ENCODE measurements at regions not wholly inside any gene's neighbourhood (a gene's known extent, or its start where the extent isn't known, plus 50 kb on each side); places are given as distances from the start of the nearest gene placed in this dataset.

GRCh38 chr13:42395086-42395821 lies 123.3 kb downstream of the AKAP11 start:
- H3K4me3 ChIP-seq (ENCODE audit: low read length in 2 of 2): peak overlapping the region; percentile 8 to 23
- H3K36me3 ChIP-seq (ENCODE audit: control insufficient read depth in 2 of 2, insufficient read depth in 2 of 2, low read length in 1 of 2): no peaks in the 10 kb centered on the region
- H3K9me3 ChIP-seq (ENCODE audit: control insufficient read depth in 2 of 2, insufficient read depth in 1 of 2, low read length in 1 of 2): no peaks in the 10 kb centered on the region
- WGBS: 30% methylated on average over 13 of the region's 13 CpGs
- DNase-seq (ENCODE audit: low read depth in 6 of 9, low spot score in 9 of 9): peak in 2 of 9 donors; percentile 56 to 60
- H3K27me3 ChIP-seq (ENCODE audit: control insufficient read depth in 2 of 2, insufficient read depth in 1 of 2, low read length in 1 of 2): no peaks in the 10 kb centered on the region
- peaks cover 45 to 66% of the 10 kb centered on the region in 2 donors for H3K4me1 ChIP-seq (ENCODE audit: control insufficient read depth in 2 of 2, insufficient read depth in 2 of 2, low read length in 2 of 2)
- peak overlapping the region; percentile 89 to 92 for H3K27ac ChIP-seq (ENCODE audit: low read depth in 1 of 2, low read length in 1 of 2)

GRCh38 chr13:42396501-42396900 lies 124.5 kb downstream of the AKAP11 start:
- DNase-seq (ENCODE audit: low read depth in 6 of 9, low spot score in 9 of 9): peak in 1 of 9 donors; percentile 41
- H3K9me3 ChIP-seq (ENCODE audit: control insufficient read depth in 2 of 2, insufficient read depth in 1 of 2, low read length in 1 of 2): no peaks in the 10 kb centered on the region
- WGBS: 86% methylated on average over 9 of the region's 9 CpGs

GRCh38 chr13:42396901-42397655 lies 125.1 kb downstream of the AKAP11 start:
- Histone ChIP-seq H3K9me3 (ENCODE audit: control insufficient read depth in 2 of 2, insufficient read depth in 1 of 2, low read length in 1 of 2) (no peaks in the 10 kb centered on the region), H3K27ac (ENCODE audit: low read depth in 1 of 2, low read length in 1 of 2) (no peak overlapping the region), H3K4me1 (ENCODE audit: control insufficient read depth in 2 of 2, insufficient read depth in 2 of 2, low read length in 2 of 2) (peaks cover 44 to 66% of the 10 kb centered on the region in 2 donors), H3K36me3 (ENCODE audit: control insufficient read depth in 2 of 2, insufficient read depth in 2 of 2, low read length in 1 of 2) (no peaks in the 10 kb centered on the region), H3K27me3 (ENCODE audit: control insufficient read depth in 2 of 2, insufficient read depth in 1 of 2, low read length in 1 of 2) (no peaks in the 10 kb centered on the region), H3K4me3 (ENCODE audit: low read length in 2 of 2) (no peak overlapping the region)
- WGBS: 89% methylated on average over 6 of the region's 6 CpGs
- DNase-seq (ENCODE audit: low read depth in 6 of 9, low spot score in 9 of 9): no peak

More at GRCh38 chr13:42396501-42396900, 124.5 kb downstream of the AKAP11 start:
- no peaks in the 10 kb centered on the region for H3K36me3 ChIP-seq (ENCODE audit: control insufficient read depth in 2 of 2, insufficient read depth in 2 of 2, low read length in 1 of 2)
- H3K4me3 ChIP-seq (ENCODE audit: low read length in 2 of 2): no peak overlapping the region
- H3K27ac ChIP-seq (ENCODE audit: low read depth in 1 of 2, low read length in 1 of 2): no peak overlapping the region
- H3K4me1 ChIP-seq (ENCODE audit: control insufficient read depth in 2 of 2, insufficient read depth in 2 of 2, low read length in 2 of 2): peaks cover 45 to 65% of the 10 kb centered on the region in 2 donors
- no peaks in the 10 kb centered on the region for H3K27me3 ChIP-seq (ENCODE audit: control insufficient read depth in 2 of 2, insufficient read depth in 1 of 2, low read length in 1 of 2)

- H3K4me3 ChIP-seq (ENCODE audit: low read length in 2 of 2): no peak overlapping the region
- no peaks in the 10 kb centered on the region for H3K27me3 ChIP-seq (ENCODE audit: control insufficient read depth in 2 of 2, insufficient read depth in 1 of 2, low read length in 1 of 2)
- H3K27ac ChIP-seq (ENCODE audit: low read depth in 1 of 2, low read length in 1 of 2): no peak overlapping the region
- no peaks in the 10 kb centered on the region for H3K36me3 ChIP-seq (ENCODE audit: control insufficient read depth in 2 of 2, insufficient read depth in 2 of 2, low read length in 1 of 2)
- no peak for DNase-seq (ENCODE audit: low read depth in 6 of 9, low spot score in 9 of 9)
- H3K9me3 ChIP-seq (ENCODE audit: control insufficient read depth in 2 of 2, insufficient read depth in 1 of 2, low read length in 1 of 2): no peaks in the 10 kb centered on the region
- 93% methylated on average over 4 of the region's 4 CpGs for WGBS
- H3K4me1 ChIP-seq (ENCODE audit: control insufficient read depth in 2 of 2, insufficient read depth in 2 of 2, low read length in 2 of 2): peaks cover 29 to 53% of the 10 kb centered on the region in 2 donors
These were observed 126.6 kb downstream of the AKAP11 start for GRCh38 chr13:42398533-42398932.

GRCh38 chr13:42400188-42400833 lies 128.4 kb downstream of the AKAP11 start:
- Histone ChIP-seq H3K36me3 (ENCODE audit: control insufficient read depth in 2 of 2, insufficient read depth in 2 of 2, low read length in 1 of 2) (no peaks in the 10 kb centered on the region), H3K9me3 (ENCODE audit: control insufficient read depth in 2 of 2, insufficient read depth in 1 of 2, low read length in 1 of 2) (no peaks in the 10 kb centered on the region), H3K27me3 (ENCODE audit: control insufficient read depth in 2 of 2, insufficient read depth in 1 of 2, low read length in 1 of 2) (no peaks in the 10 kb centered on the region), H3K27ac (ENCODE audit: low read depth in 1 of 2, low read length in 1 of 2) (no peak overlapping the region), H3K4me3 (ENCODE audit: low read length in 2 of 2) (no peak overlapping the region), H3K4me1 (ENCODE audit: control insufficient read depth in 2 of 2, insufficient read depth in 2 of 2, low read length in 2 of 2) (peaks cover 13 to 35% of the 10 kb centered on the region in 2 donors)
- WGBS: 97% methylated on average over 1 of the region's 1 CpG
- DNase-seq (ENCODE audit: low read depth in 6 of 9, low spot score in 9 of 9): no peak

GRCh38 chr13:42401376-42401775 lies 129.4 kb downstream of the AKAP11 start:
- no peak for DNase-seq (ENCODE audit: low read depth in 6 of 9, low spot score in 9 of 9)
- H3K36me3 ChIP-seq (ENCODE audit: control insufficient read depth in 2 of 2, insufficient read depth in 2 of 2, low read length in 1 of 2): no peaks in the 10 kb centered on the region
- H3K4me1 ChIP-seq (ENCODE audit: control insufficient read depth in 2 of 2, insufficient read depth in 2 of 2, low read length in 2 of 2): peaks cover 3 to 24% of the 10 kb centered on the region in 2 donors
- H3K9me3 ChIP-seq (ENCODE audit: control insufficient read depth in 2 of 2, insufficient read depth in 1 of 2, low read length in 1 of 2): no peaks in the 10 kb centered on the region
- WGBS: 95% methylated on average over 3 of the region's 3 CpGs
- no peak overlapping the region for H3K4me3 ChIP-seq (ENCODE audit: low read length in 2 of 2)
- H3K27ac ChIP-seq (ENCODE audit: low read depth in 1 of 2, low read length in 1 of 2): no peak overlapping the region
- H3K27me3 ChIP-seq (ENCODE audit: control insufficient read depth in 2 of 2, insufficient read depth in 1 of 2, low read length in 1 of 2): no peaks in the 10 kb centered on the region

GRCh38 chr13:42405665-42406390 lies 133.9 kb downstream of the AKAP11 start:
- Histone ChIP-seq H3K4me3 (ENCODE audit: low read length in 2 of 2) (no peak overlapping the region), H3K27ac (ENCODE audit: low read depth in 1 of 2, low read length in 1 of 2) (peak overlapping the region in 1 of 2 donors; percentile 34), H3K9me3 (ENCODE audit: control insufficient read depth in 2 of 2, insufficient read depth in 1 of 2, low read length in 1 of 2) (no peaks in the 10 kb centered on the region), H3K27me3 (ENCODE audit: control insufficient read depth in 2 of 2, insufficient read depth in 1 of 2, low read length in 1 of 2) (no peaks in the 10 kb centered on the region), H3K36me3 (ENCODE audit: control insufficient read depth in 2 of 2, insufficient read depth in 2 of 2, low read length in 1 of 2) (no peaks in the 10 kb centered on the region), H3K4me1 (ENCODE audit: control insufficient read depth in 2 of 2, insufficient read depth in 2 of 2, low read length in 2 of 2) (peaks cover 0 to 10% of the 10 kb centered on the region in 2 donors)
- no peak for DNase-seq (ENCODE audit: low read depth in 6 of 9, low spot score in 9 of 9)
- 88% methylated on average over 9 of the region's 9 CpGs for WGBS

- Histone ChIP-seq H3K36me3 (ENCODE audit: control insufficient read depth in 2 of 2, insufficient read depth in 2 of 2, low read length in 1 of 2) (no peaks in the 10 kb centered on the region), H3K9me3 (ENCODE audit: control insufficient read depth in 2 of 2, insufficient read depth in 1 of 2, low read length in 1 of 2) (no peaks in the 10 kb centered on the region), H3K4me3 (ENCODE audit: low read length in 2 of 2) (no peak overlapping the region), H3K27ac (ENCODE audit: low read depth in 1 of 2, low read length in 1 of 2) (no peak overlapping the region), H3K4me1 (ENCODE audit: control insufficient read depth in 2 of 2, insufficient read depth in 2 of 2, low read length in 2 of 2) (no peaks in the 10 kb centered on the region), H3K27me3 (ENCODE audit: control insufficient read depth in 2 of 2, insufficient read depth in 1 of 2, low read length in 1 of 2) (no peaks in the 10 kb centered on the region)
- WGBS: over 99% methylated on average over 3 of the region's 3 CpGs
- DNase-seq (ENCODE audit: low read depth in 6 of 9, low spot score in 9 of 9): no peak
These were observed 137.1 kb downstream of the AKAP11 start for GRCh38 chr13:42409075-42409474.

Measured in thymus (tissue), 11 donors.